Prostate gland (tissue), 2 donors: ENCODE measurements at regions not wholly inside any gene's neighbourhood (a gene's known extent, or its start where the extent isn't known, plus 50 kb on each side); places are given as distances from the start of the nearest gene placed in this dataset.

ENCODE experiments used
- DNase-seq: peaks from one replicate; pipeline ENCODE4 v3.0.0-alpha.2; 2019; ENCODE audit warnings: low spot score
- H3K27ac ChIP-seq, 2 donors: fragments of 200-600 bp; sonication (generic); 2 replicates each; pipeline ENCODE4 v1.5.1; 2017 to 2019
- H3K27me3 ChIP-seq: fragments of 200-600 bp; sonication (generic); replicated peaks from 2 replicates; pipeline ENCODE4 v1.5.1; 2019; ENCODE audit not compliant: insufficient read depth
- H3K36me3 ChIP-seq, 2 donors: fragments of 200-600 bp; sonication (generic); 1 replicate in 1 of 2; 2 replicates in 1 of 2; pipeline versions ENCODE4 v1.5.1 to v1.8.1; 2017 to 2019
- H3K4me1 ChIP-seq: fragments of 200-600 bp; sonication (generic); replicated peaks from 2 replicates; pipeline ENCODE4 v1.5.1; 2019
- H3K4me3 ChIP-seq, 2 donors: fragments of 200-600 bp; sonication (generic); 2 replicates each; pipeline ENCODE4 v1.5.1; 2017 to 2019
- H3K9me3 ChIP-seq: fragments of 200-600 bp; sonication (generic); 2 replicates; pipeline ENCODE4 v1.5.1; 2017
- CTCF ChIP-seq, 4 experiments: fragments of 200-600 bp in 2 of 4; fragments of 450-650 bp in 2 of 4; sonication (generic) in 2 of 4; IDR thresholded peaks; 1 replicate in 3 of 4; 2 replicates in 1 of 4; pipeline ENCODE4 v1.5.1; 2016 to 2019; ENCODE audit warnings: antibody characterized with exemption in 4 of 4, mild to moderate bottlenecking in 2 of 4, moderate library complexity in 2 of 4
- POLR2A ChIP-seq: fragments of 450-650 bp; IDR thresholded peaks from one replicate; pipeline ENCODE4 v1.6.1; 2016; ENCODE audit warnings: antibody characterized with exemption, mild to moderate bottlenecking
- POLR2AphosphoS5 ChIP-seq: sonication (generic); formaldehyde crosslinking; IDR thresholded peaks from one replicate; pipeline ENCODE4 v1.6.1; 2017; ENCODE audit warnings: antibody characterized with exemption
- WGBS: methylation state at CpG from one replicate; pipeline ENCODE4 v1.1.5; 2018; 5-methylcytosine and 5-hydroxymethylcytosine counted together
- intact Hi-C: fragments of 100-400 bp; cut with DNase I; formaldehyde crosslinking; loops from one replicate; pipeline ENCODE4 v1.14.2; 2022

GRCh38 chr4:137432446-137433311 lies 99.6 kb downstream of the PCDH18 start:
- Histone ChIP-seq H3K9me3 (no peaks in the 10 kb centered on the region), H3K4me1 (no peaks in the 10 kb centered on the region), H3K27me3 (no peaks in the 10 kb centered on the region), H3K27ac (no peak overlapping the region), H3K36me3 (no peaks in the 10 kb centered on the region), H3K4me3 (no peak overlapping the region)
- TF ChIP-seq CTCF (IDR thresholded peaks at IDR 0.05) (no peak), POLR2A (no peak), POLR2AphosphoS5 (no peak)
- DNase-seq, result no peak
- intact Hi-C loops, result no loop called here
- 47% methylated on average over 2 of the region's 2 CpGs for WGBS

- Histone ChIP-seq H3K4me1 (no peaks in the 10 kb centered on the region), H3K4me3 (no peak overlapping the region), H3K27me3 (no peaks in the 10 kb centered on the region), H3K27ac (no peak overlapping the region), H3K36me3 (no peaks in the 10 kb centered on the region), H3K9me3 (no peaks in the 10 kb centered on the region)
- DNase-seq, result no peak
- 95% methylated on average over 4 of the region's 4 CpGs for WGBS
- TF ChIP-seq CTCF (IDR thresholded peaks at IDR 0.05), result no peak
- no peak for TF ChIP-seq POLR2AphosphoS5
- TF ChIP-seq POLR2A, result no peak
- intact Hi-C loops, result no loop called here
Observed at GRCh38 chr4:137430171-137430570, 102.1 kb downstream of the PCDH18 start.

- TF ChIP-seq CTCF (IDR thresholded peaks at IDR 0.05), result no peak
- no peak for TF ChIP-seq POLR2AphosphoS5
- no peak for TF ChIP-seq POLR2A
- intact Hi-C loops, result no loop called here
- H3K27ac ChIP-seq, result no peak overlapping the region
- no peaks in the 10 kb centered on the region for H3K9me3 ChIP-seq
- no peaks in the 10 kb centered on the region for H3K36me3 ChIP-seq
- no peak for DNase-seq
- H3K4me3 ChIP-seq, result no peak overlapping the region
- 89% methylated on average over 3 of the region's 3 CpGs for WGBS
- H3K4me1 ChIP-seq, result no peaks in the 10 kb centered on the region
- H3K27me3 ChIP-seq, result no peaks in the 10 kb centered on the region
Observed at GRCh38 chr4:137427411-137427810, 104.9 kb downstream of the PCDH18 start.

- DNase-seq, result no peak
- no peaks in the 10 kb centered on the region for H3K36me3 ChIP-seq
- no peak overlapping the region for H3K4me3 ChIP-seq
- H3K27me3 ChIP-seq, result no peaks in the 10 kb centered on the region
- no peaks in the 10 kb centered on the region for H3K4me1 ChIP-seq
- intact Hi-C loops, result no loop called here
- TF ChIP-seq CTCF (IDR thresholded peaks at IDR 0.05), result no peak
- TF ChIP-seq POLR2AphosphoS5, result no peak
- no peak for TF ChIP-seq POLR2A
- H3K9me3 ChIP-seq, result no peaks in the 10 kb centered on the region
- H3K27ac ChIP-seq, result no peak overlapping the region
Observed at GRCh38 chr4:137425281-137425680, 107.0 kb downstream of the PCDH18 start.

- intact Hi-C loops, result no loop called here
- Histone ChIP-seq H3K36me3 (no peaks in the 10 kb centered on the region), H3K4me1 (no peaks in the 10 kb centered on the region), H3K27ac (no peak overlapping the region), H3K4me3 (no peak overlapping the region), H3K9me3 (no peaks in the 10 kb centered on the region), H3K27me3 (no peaks in the 10 kb centered on the region)
- no peak for DNase-seq
- no peak for TF ChIP-seq POLR2AphosphoS5
- TF ChIP-seq CTCF (IDR thresholded peaks at IDR 0.05), result no peak
- no peak for TF ChIP-seq POLR2A
- 97% methylated on average over 2 of the region's 2 CpGs for WGBS
Observed at GRCh38 chr4:137422666-137423065, 109.6 kb downstream of the PCDH18 start.
